Testis (tissue), 2 donors: ENCODE measurements at regions not wholly inside any gene's neighbourhood (a gene's known extent, or its start where the extent isn't known, plus 50 kb on each side); places are given as distances from the start of the nearest gene placed in this dataset.

Experiments
- DNase-seq: peaks from one replicate; pipeline ENCODE4 v3.0.0-alpha.2; 2019
- H3K27ac ChIP-seq, 2 donors: fragments of 200-600 bp; sonication (generic); one replicate each; pipeline ENCODE4 v1.5.1; 2019
- H3K27me3 ChIP-seq: fragments of 200-600 bp; sonication (generic); one replicate; pipeline ENCODE4 v1.5.1; 2019
- H3K36me3 ChIP-seq: fragments of 200-600 bp; sonication (generic); one replicate; pipeline ENCODE4 v1.5.1; 2017; ENCODE audit warnings: low read depth; ENCODE audit errors: missing control alignments
- H3K4me1 ChIP-seq: fragments of 200-600 bp; sonication (generic); one replicate; pipeline ENCODE4 v1.5.1; 2019
- H3K4me3 ChIP-seq, 2 donors: fragments of 200-600 bp; sonication (generic); one replicate each; pipeline ENCODE4 v1.5.1; 2017 to 2019
- H3K9me3 ChIP-seq: fragments of 200-600 bp; sonication (generic); one replicate; pipeline ENCODE4 v1.5.1; 2017
- POLR2A ChIP-seq: fragments of 450-650 bp; IDR thresholded peaks from one replicate; pipeline ENCODE4 v1.6.1; 2017; ENCODE audit warnings: antibody characterized with exemption, mild to moderate bottlenecking, moderate library complexity
- WGBS, 2 donors: methylation state at CpG; one replicate each; pipeline ENCODE4 v1.1.5; 2018; 5-methylcytosine and 5-hydroxymethylcytosine counted together
- intact Hi-C: fragments of 100-400 bp; cut with DNase I; formaldehyde crosslinking; loops from one replicate; pipeline ENCODE4 v1.15.1; 2023; ENCODE audit warnings: low total_unique reads
- TF ChIP-seq, protein P1 (sequence below), 3 experiments: fragments of 450-650 bp in 2 of 3; fragments of 200-600 bp in 1 of 3; sonication (generic) in 1 of 3; IDR thresholded peaks; one replicate each; pipeline ENCODE4 v1.5.1; 2016 to 2019; ENCODE audit warnings: antibody characterized with exemption in 3 of 3, mild to moderate bottlenecking in 2 of 3, moderate library complexity in 1 of 3

DNA sequence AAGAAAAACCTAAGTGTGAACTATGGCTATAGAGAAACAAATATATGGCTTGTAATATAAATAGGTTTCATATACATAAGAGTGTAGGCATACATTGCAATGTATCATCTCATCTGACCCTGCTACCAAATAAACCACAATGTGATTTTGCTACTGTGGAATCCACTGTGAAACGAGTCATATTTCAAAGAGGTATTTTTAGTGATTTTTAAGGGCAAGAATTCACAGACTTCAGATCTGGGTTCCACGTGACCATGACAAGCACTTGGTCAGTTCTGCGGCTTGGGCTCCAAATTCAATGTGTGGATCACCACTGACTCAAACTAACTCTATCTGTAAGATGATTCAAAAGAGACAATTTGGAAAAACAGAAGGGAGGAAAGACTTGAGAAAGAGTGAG is 147.0 kb upstream of the ERG start:
- Histone ChIP-seq H3K4me1 (no peaks in the 10 kb centered on the region), H3K4me3 (no peak overlapping the region), H3K9me3 (no peaks in the 10 kb centered on the region), H3K27ac (no peak overlapping the region), H3K36me3 (no peaks in the 10 kb centered on the region), H3K27me3 (no peaks in the 10 kb centered on the region)
- no peak for DNase-seq
- TF ChIP-seq, protein P1, sequence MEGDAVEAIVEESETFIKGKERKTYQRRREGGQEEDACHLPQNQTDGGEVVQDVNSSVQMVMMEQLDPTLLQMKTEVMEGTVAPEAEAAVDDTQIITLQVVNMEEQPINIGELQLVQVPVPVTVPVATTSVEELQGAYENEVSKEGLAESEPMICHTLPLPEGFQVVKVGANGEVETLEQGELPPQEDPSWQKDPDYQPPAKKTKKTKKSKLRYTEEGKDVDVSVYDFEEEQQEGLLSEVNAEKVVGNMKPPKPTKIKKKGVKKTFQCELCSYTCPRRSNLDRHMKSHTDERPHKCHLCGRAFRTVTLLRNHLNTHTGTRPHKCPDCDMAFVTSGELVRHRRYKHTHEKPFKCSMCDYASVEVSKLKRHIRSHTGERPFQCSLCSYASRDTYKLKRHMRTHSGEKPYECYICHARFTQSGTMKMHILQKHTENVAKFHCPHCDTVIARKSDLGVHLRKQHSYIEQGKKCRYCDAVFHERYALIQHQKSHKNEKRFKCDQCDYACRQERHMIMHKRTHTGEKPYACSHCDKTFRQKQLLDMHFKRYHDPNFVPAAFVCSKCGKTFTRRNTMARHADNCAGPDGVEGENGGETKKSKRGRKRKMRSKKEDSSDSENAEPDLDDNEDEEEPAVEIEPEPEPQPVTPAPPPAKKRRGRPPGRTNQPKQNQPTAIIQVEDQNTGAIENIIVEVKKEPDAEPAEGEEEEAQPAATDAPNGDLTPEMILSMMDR (IDR thresholded peaks at IDR 0.05): no peak
- no peak for TF ChIP-seq POLR2A
- intact Hi-C loops: no loop called here
- WGBS, 2 donors: 87 to 94% methylated on average over 3 of the region's 3 CpGs

DNA sequence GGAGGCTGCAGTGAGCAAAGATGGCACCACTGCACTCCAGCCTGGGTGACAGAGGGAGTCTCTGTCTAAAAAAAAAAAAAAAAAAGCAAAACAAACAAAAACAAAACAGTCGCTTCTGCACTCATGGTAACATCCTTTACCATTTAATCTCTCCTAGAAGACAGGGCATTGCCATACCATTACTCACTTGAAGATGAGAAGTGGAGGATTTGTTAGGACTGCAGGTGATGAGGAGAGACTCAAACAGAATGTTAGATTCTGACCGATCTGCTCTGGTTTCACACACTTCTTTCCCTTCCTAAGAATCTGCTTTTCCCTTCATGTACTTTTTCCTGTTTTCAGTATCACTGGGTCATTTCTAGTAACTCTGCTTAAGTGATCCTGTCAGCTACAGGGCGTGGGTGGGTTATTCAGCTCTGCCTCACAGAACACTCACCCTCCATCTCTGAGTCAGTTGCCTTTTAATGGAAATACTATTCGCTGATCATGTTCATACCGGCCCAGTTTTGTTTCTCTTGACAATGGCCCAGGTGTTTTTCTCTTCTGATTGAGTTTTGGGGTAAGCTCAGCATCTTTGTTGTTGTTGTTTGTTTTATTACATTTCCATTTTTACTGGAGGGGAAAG is 148.0 kb upstream of the ERG start:
- Histone ChIP-seq H3K4me1 (no peaks in the 10 kb centered on the region), H3K4me3 (no peak overlapping the region), H3K27me3 (no peaks in the 10 kb centered on the region), H3K27ac (no peak overlapping the region), H3K9me3 (no peaks in the 10 kb centered on the region), H3K36me3 (no peaks in the 10 kb centered on the region)
- TF ChIP-seq, protein P1 (IDR thresholded peaks at IDR 0.05): no peak
- TF ChIP-seq POLR2A: no peak
- 84 to 88% methylated on average over 5 of the region's 5 CpGs for WGBS, 2 donors
- intact Hi-C loops: no loop called here
- DNase-seq: no peak

DNA sequence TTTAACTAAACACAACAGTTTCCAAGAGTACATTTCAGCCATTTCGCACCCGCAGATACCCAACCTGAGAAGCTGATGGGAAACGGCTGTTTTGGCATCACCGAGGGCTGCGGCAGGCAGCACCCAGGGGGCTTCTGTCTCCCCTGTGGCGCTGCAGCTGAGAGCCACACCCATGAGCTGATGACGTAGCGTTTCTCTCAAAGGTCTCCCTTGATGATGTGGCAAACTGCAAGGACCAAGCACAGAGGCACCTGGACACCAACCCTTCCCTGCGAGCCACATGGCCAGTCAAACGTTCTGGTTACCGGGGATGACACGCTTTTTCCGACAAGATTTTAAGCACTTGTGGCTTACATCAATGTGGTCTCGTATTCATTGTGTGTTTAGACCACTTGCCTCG is 150.8 kb upstream of the ERG start:
- no peaks in the 10 kb centered on the region for H3K9me3 ChIP-seq
- H3K4me1 ChIP-seq: no peaks in the 10 kb centered on the region
- TF ChIP-seq, protein P1 (IDR thresholded peaks at IDR 0.05): no peak
- TF ChIP-seq POLR2A: no peak
- intact Hi-C loops: no loop called here
- no peak overlapping the region for H3K4me3 ChIP-seq
- H3K36me3 ChIP-seq: no peaks in the 10 kb centered on the region
- H3K27ac ChIP-seq: no peak overlapping the region
- DNase-seq: no peak
- WGBS, 2 donors: 96 to 97% methylated on average over 15 of the region's 15 CpGs
- H3K27me3 ChIP-seq: no peaks in the 10 kb centered on the region

DNA sequence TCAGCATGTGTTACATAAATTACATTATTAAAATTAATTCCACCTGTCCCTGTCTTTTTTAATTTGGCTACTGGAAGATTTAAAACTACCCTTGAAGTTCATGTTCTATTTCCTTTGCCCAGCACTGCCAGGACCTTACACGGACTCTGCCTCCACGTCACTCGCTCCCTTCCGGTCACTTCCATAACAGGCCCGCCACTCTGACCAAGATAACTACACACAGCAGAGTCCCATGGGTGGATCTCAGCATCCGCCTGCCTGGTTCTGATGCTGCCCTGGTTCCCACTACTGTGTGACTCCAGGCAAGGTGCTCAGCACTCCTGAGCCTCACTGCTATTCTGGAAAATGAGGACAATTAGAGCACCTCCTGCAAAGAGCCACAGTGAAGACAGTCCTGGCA is 153.3 kb upstream of the ERG start:
- H3K4me1 ChIP-seq: no peaks in the 10 kb centered on the region
- H3K27ac ChIP-seq: no peak overlapping the region
- no peaks in the 10 kb centered on the region for H3K9me3 ChIP-seq
- H3K4me3 ChIP-seq: no peak overlapping the region
- no peaks in the 10 kb centered on the region for H3K27me3 ChIP-seq
- intact Hi-C loops: no loop called here
- 91 to 99% methylated on average over 6 of the region's 6 CpGs for WGBS, 2 donors
- DNase-seq: no peak
- no peaks in the 10 kb centered on the region for H3K36me3 ChIP-seq
- TF ChIP-seq, protein P1 (IDR thresholded peaks at IDR 0.05): no peak
- no peak for TF ChIP-seq POLR2A

DNA sequence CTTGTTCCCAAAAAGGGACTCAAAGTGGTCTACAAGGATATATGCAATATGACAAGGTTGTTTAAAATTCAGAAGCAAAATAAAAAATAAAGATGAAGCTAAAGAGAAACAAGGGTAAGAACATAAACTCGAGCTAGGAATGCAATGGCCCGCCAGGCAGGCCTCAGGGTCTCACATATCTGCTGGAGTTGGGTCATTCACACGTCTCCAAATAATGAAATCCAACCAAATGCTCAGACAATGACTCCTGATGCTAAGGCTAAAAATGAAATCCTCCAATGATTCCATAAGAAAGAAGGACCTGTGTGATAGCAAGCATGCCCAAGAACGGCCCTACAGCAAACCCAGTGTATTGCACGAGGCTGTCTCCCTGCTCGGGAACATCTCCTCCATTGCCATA is 153.3 kb upstream of the ETS2 start:
- 87 to 92% methylated on average over 6 of the region's 6 CpGs for WGBS, 2 donors
- TF ChIP-seq POLR2A: no peak
- TF ChIP-seq, protein P1 (IDR thresholded peaks at IDR 0.05): no peak
- H3K27ac ChIP-seq: no peak overlapping the region
- DNase-seq: no peak
- no peaks in the 10 kb centered on the region for H3K36me3 ChIP-seq
- H3K4me3 ChIP-seq: no peak overlapping the region
- no peaks in the 10 kb centered on the region for H3K9me3 ChIP-seq
- no peaks in the 10 kb centered on the region for H3K4me1 ChIP-seq
- no peaks in the 10 kb centered on the region for H3K27me3 ChIP-seq
- intact Hi-C loops: no loop called here
